IPS DF 4.7 (cell line): ENCODE measurements at regions not wholly inside any gene's neighbourhood (a gene's known extent, or its start where the extent isn't known, plus 50 kb on each side); places are given as distances from the start of the nearest gene placed in this dataset.
"Not testable (repeated sequence)": the region's sequence is repeated elsewhere in the genome, so short reads cannot be mapped to it uniquely, and the experiment has no call there.

Source experiments
- DNase-seq: peaks from one replicate; pipeline ENCODE4 v3.0.0-alpha.2; 2013; ENCODE audit warnings: low spot score; ENCODE audit errors: extremely low read depth

GRCh38 chr6:151671195-151671594 is 136.3 kb upstream of the ESR1 start:
- no peak for DNase-seq

GRCh38 chr6:151674578-151674977 is 132.9 kb upstream of the ESR1 start:
- DNase-seq: no peak

GRCh38 chr6:151675746-151676459 is 131.6 kb upstream of the ESR1 start:
- DNase-seq: peak; percentile 49

GRCh38 chr6:151676460-151676945 is 131.0 kb upstream of the ESR1 start:
- DNase-seq: no peak

GRCh38 chr6:151677404-151677803 is 130.1 kb upstream of the ESR1 start:
- DNase-seq: no peak

GRCh38 chr6:151679081-151679480 is 128.4 kb upstream of the ESR1 start:
- no peak for DNase-seq

GRCh38 chr6:151679941-151680340 is 127.5 kb upstream of the ESR1 start:
- DNase-seq: no peak

GRCh38 chr6:151680846-151681432 is 126.5 kb upstream of the ESR1 start:
- DNase-seq: no peak

GRCh38 chr6:151681433-151682059 is 125.9 kb upstream of the ESR1 start:
- DNase-seq: no peak

- DNase-seq: no peak
Measured at GRCh38 chr6:151682251-151682650, 125.2 kb upstream of the ESR1 start.

GRCh38 chr6:151682922-151683321 is 124.6 kb upstream of the ESR1 start:
- no peak for DNase-seq

- DNase-seq: no peak
Measured at GRCh38 chr6:151683381-151683780, 124.1 kb upstream of the ESR1 start.

GRCh38 chr6:151689499-151690201 is 117.8 kb upstream of the ESR1 start:
- no peak for DNase-seq

GRCh38 chr6:151690303-151690702 is 117.2 kb upstream of the ESR1 start:
- DNase-seq: no peak

GRCh38 chr6:151690768-151691562 is 116.5 kb upstream of the ESR1 start:
- no peak for DNase-seq

- no peak for DNase-seq
Measured at GRCh38 chr6:151692216-151692615, 115.3 kb upstream of the ESR1 start.

- no peak for DNase-seq
Measured at GRCh38 chr6:151693366-151693765, 114.1 kb upstream of the ESR1 start.

- no peak for DNase-seq
Measured at GRCh38 chr6:151695156-151695555, 112.3 kb upstream of the ESR1 start.

GRCh38 chr6:151696302-151696701 is 111.2 kb upstream of the ESR1 start:
- not testable (repeated sequence) for DNase-seq

- no peak for DNase-seq
Measured at GRCh38 chr6:151698931-151699700, 108.4 kb upstream of the ESR1 start.
